ENCODE measurements at regions not wholly inside any gene's neighbourhood (a gene's known extent, or its start where the extent isn't known, plus 50 kb on each side); places are given as distances from the start of the nearest gene placed in this dataset.

DNA sequence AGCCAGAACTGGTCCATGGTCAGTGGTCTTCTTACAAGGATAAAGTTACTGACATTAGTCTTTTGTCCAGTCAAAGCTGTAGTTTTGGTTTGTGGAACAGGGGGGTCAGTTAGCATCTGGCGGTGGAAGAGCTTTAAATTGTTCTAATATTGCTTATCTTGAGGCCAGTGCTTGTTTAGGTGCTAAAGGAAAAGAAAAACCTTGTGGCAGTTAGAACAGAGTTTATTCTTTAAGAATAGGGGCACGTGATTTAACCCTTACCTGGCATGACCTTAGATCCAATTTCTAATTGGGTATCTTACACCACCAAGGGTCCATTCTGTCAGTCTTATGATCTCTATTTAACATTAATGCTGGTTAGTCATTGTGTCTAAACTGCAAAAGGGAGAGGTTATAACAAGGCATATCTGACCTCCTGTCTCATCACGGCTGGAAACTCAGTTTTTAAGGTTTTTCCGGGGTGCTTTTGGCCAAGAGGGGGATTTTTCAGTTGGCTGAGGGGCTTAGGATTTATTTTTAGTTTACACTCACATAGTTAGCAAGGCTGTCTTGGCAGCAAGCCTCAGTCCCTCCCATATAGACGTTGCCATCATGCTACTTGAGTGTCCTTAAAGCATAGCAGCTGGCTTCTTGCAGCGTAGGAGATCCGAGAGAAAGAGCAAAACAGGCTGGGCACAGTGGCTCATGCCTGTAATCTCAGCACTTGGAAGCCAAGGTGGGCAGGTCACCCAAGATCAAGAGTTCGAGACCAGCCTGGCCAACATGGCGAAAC, 60.1 kb upstream of the FAM89A start:
- TF ChIP-seq, protein P1, sequence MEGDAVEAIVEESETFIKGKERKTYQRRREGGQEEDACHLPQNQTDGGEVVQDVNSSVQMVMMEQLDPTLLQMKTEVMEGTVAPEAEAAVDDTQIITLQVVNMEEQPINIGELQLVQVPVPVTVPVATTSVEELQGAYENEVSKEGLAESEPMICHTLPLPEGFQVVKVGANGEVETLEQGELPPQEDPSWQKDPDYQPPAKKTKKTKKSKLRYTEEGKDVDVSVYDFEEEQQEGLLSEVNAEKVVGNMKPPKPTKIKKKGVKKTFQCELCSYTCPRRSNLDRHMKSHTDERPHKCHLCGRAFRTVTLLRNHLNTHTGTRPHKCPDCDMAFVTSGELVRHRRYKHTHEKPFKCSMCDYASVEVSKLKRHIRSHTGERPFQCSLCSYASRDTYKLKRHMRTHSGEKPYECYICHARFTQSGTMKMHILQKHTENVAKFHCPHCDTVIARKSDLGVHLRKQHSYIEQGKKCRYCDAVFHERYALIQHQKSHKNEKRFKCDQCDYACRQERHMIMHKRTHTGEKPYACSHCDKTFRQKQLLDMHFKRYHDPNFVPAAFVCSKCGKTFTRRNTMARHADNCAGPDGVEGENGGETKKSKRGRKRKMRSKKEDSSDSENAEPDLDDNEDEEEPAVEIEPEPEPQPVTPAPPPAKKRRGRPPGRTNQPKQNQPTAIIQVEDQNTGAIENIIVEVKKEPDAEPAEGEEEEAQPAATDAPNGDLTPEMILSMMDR (IDR thresholded peaks at IDR 0.05; ENCODE audit: borderline replicate concordance, insufficient read depth, low read depth, low read length): no peak
- no peak overlapping the region for H3K4me3 ChIP-seq (ENCODE audit: low read depth, low read length)

DNA sequence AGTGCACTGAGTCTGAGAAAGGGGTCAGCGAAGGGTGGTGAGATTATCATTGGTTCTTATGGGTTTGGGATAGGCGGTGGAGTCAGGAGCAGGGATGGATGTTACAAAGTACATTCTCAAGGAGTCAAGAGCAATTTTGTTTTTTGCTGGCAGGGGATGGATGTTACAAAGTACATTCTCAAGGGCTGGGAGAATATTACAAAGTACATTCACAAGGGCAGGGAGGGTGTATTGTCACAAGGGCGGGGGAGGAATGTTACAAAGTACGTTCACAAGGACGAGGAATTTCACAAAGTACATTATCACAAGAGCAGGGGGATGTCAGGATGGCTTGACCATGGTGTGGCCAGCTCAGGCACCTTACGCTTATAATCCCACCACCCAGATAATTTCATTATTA, 59.3 kb upstream of the FAM89A start:
- TF ChIP-seq, protein P1 (IDR thresholded peaks at IDR 0.05; ENCODE audit: borderline replicate concordance, insufficient read depth, low read depth, low read length): no peak
- no peak overlapping the region for H3K4me3 ChIP-seq (ENCODE audit: low read depth, low read length)

DNA sequence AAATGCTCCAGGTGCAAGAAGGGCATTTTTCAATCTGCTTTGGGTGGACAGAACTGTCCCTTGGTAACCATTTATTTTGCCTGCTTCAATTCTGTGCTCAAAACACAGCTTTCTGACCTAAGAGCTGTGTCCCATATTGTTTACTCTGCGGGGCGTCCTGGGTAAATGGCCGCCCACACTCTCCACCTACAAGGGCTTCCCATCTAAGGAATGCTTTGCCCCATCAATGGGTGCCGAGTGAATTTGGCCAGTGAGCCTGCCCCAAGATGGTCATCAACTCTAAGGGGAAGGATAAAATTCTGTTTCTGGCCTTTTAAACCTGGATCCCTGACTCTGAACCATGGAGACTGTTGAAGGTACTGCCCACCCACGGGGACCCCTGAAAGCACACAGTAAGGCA, 55.5 kb upstream of the FAM89A start:
- H3K4me3 ChIP-seq (ENCODE audit: low read depth, low read length): no peak overlapping the region
- TF ChIP-seq, protein P1 (IDR thresholded peaks at IDR 0.05; ENCODE audit: borderline replicate concordance, insufficient read depth, low read depth, low read length): no peak

DNA sequence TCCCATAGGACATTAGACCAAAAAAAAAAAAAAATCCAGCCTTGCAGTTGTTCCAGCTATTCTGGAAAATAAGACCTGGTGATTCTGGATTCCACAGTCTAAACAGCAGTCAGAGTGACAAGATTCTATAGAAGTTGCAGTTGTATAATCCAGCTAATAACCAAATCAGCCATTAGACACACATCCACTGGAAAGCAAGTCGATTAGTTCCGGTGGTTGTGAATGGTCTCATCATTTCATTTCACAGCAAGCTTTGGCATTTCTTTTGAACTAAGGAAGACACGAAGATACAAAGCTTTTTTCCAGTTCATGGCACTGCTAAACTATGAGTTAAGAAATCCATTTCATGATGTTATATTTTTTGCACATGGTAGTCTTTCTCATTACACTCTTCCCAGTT, 54.4 kb upstream of the FAM89A start:
- no peak overlapping the region for H3K4me3 ChIP-seq (ENCODE audit: low read depth, low read length)
- TF ChIP-seq, protein P1 (IDR thresholded peaks at IDR 0.05; ENCODE audit: borderline replicate concordance, insufficient read depth, low read depth, low read length): no peak

DNA sequence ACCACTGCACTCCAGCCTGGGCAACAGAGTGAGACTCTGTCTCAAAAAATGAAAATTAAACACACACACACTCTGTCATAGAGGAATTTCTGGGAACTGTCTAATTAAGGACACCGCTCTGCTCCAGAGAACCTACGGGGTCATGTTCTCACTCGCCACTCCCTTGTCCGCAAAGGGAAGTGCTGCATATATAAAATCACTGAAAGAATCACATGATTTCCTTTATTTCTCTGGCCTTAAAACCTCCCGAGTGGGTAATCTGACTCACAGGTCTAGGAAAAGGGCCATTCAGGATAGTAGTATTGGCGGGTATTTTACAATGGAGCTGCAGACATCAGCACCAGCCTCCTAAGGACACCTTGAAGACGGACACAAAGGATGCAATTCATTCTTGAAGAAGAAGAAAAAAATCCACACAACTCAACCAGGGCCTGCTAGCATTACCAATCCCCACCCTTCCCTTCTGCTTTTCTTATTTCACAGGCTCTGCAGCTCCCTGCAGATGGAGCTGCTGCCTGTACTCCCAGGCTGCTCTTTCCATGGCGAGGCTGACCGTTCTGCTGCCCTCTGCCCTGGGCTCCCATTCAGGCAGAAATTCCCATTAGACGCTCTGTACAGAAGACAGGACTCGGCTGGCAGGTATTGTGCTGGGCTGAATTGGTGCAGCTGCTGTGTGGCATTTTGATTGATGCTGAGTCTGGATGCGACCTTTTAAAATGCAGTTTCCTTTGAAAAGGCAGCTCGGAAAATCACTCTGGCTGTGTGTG, 53.3 kb upstream of the FAM89A start:
- no peak overlapping the region for H3K4me3 ChIP-seq (ENCODE audit: low read depth, low read length)
- TF ChIP-seq, protein P1 (IDR thresholded peaks at IDR 0.05; ENCODE audit: borderline replicate concordance, insufficient read depth, low read depth, low read length): no peak

DNA sequence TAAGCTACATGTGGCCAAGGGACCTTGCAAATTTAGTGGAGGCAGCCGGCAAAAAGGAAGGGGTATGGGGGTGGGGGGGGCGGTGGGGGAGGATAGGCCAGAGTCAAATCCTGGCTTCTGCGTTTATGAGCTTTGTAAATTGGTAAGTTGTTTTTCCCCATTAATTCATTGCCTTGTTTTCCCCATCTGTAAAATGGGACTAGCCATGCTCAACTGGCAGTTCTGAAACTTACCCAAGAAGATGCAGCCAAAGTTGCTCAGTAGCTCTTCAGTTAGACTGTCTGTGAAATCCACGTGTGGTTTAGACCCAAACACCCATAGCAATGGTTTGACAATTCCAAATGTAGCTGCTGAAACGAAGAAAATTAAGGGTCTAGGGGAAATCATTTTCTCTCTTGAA, 52.3 kb upstream of the FAM89A start:
- TF ChIP-seq, protein P1 (IDR thresholded peaks at IDR 0.05; ENCODE audit: borderline replicate concordance, insufficient read depth, low read depth, low read length): no peak
- no peak overlapping the region for H3K4me3 ChIP-seq (ENCODE audit: low read depth, low read length)

Data from GM12875 (cell line).